Hepatocyte (in vitro differentiated cells): ENCODE measurements at regions not wholly inside any gene's neighbourhood (a gene's known extent, or its start where the extent isn't known, plus 50 kb on each side); places are given as distances from the start of the nearest gene placed in this dataset.

Experiments used
- DNase-seq: peaks from one replicate; pipeline ENCODE4 v3.0.0-alpha.2; 2016; ENCODE audit warnings: low spot score
- H2AFZ ChIP-seq: fragments of 200-600 bp; sonication (generic); 2 replicates; pipeline ENCODE4 v1.6.0; 2016; ENCODE audit warnings: antibody characterized with exemption, mild to moderate bottlenecking
- H3K27ac ChIP-seq: fragments of 200-600 bp; sonication (generic); 2 replicates; pipeline ENCODE4 v1.5.1; 2016; ENCODE audit warnings: mild to moderate bottlenecking
- H3K27me3 ChIP-seq: fragments of 200-600 bp; sonication (generic); 2 replicates; pipeline ENCODE4 v1.6.1; 2016
- H3K36me3 ChIP-seq: fragments of 200-600 bp; sonication (generic); replicated peaks from 2 replicates; pipeline ENCODE4 v1.5.1; 2016; ENCODE audit warnings: low read depth; ENCODE audit not compliant: insufficient read depth
- H3K4me1 ChIP-seq: fragments of 200-600 bp; sonication (generic); 2 replicates; pipeline ENCODE4 v1.5.1; 2016; ENCODE audit warnings: mild to moderate bottlenecking, moderate library complexity; ENCODE audit not compliant: insufficient read depth
- H3K4me2 ChIP-seq: fragments of 200-600 bp; sonication (generic); 2 replicates; pipeline ENCODE4 v1.6.0; 2016
- H3K4me3 ChIP-seq: fragments of 200-600 bp; sonication (generic); 2 replicates; pipeline ENCODE4 v1.5.1; 2016; ENCODE audit warnings: mild to moderate bottlenecking
- H3K79me2 ChIP-seq: fragments of 200-600 bp; sonication (generic); 2 replicates; pipeline ENCODE4 v1.6.0; 2017; ENCODE audit warnings: mild to moderate bottlenecking
- H3K9me2 ChIP-seq: fragments of 200-600 bp; sonication (generic); replicated peaks from 2 replicates; pipeline ENCODE4 v1.6.0; 2017; ENCODE audit warnings: mild to moderate bottlenecking; ENCODE audit not compliant: insufficient read depth
- H3K9me3 ChIP-seq: fragments of 200-600 bp; sonication (generic); 2 replicates; pipeline ENCODE4 v1.5.1; 2016; ENCODE audit warnings: low read depth, mild to moderate bottlenecking
- H4K20me1 ChIP-seq: fragments of 200-600 bp; sonication (generic); 2 replicates; pipeline ENCODE4 v1.6.0; 2016; ENCODE audit warnings: mild to moderate bottlenecking; ENCODE audit not compliant: insufficient read depth, poor library complexity, severe bottlenecking
- CTCF ChIP-seq: fragments of 200-600 bp; sonication (generic); IDR thresholded peaks from 2 replicates; pipeline ENCODE4 v1.5.1; 2016; ENCODE audit warnings: antibody characterized with exemption, mild to moderate bottlenecking; ENCODE audit not compliant: poor library complexity
- EZH2 ChIP-seq: fragments of 200-600 bp; sonication (generic); IDR thresholded peaks from 2 replicates; pipeline ENCODE4 v1.6.1; 2016; ENCODE audit warnings: antibody characterized with exemption, mild to moderate bottlenecking, borderline replicate concordance
- EZH2phosphoT487 ChIP-seq: fragments of 200-600 bp; sonication (generic); IDR thresholded peaks from one replicate; pipeline ENCODE4 v1.6.1; 2018; ENCODE audit warnings: antibody characterized with exemption, mild to moderate bottlenecking, low read depth, moderate library complexity; ENCODE audit not compliant: unreplicated experiment, severe bottlenecking
- WGBS: methylation state at CpG from one replicate; pipeline ENCODE4 v1.1.6; 2016; ENCODE audit warnings: low lambda C conversion rate; ENCODE audit errors: missing lambda C conversion rate; 5-methylcytosine and 5-hydroxymethylcytosine counted together

- WGBS, result 56% methylated on average over 4 of the region's 4 CpGs
- no peak for TF ChIP-seq CTCF
- TF ChIP-seq EZH2phosphoT487, result no peak
- TF ChIP-seq EZH2, result no peak
- Histone ChIP-seq H2AFZ (no peak overlapping the region), H3K27ac (no peak overlapping the region), H3K9me2 (no peaks in the 10 kb centered on the region), H3K4me1 (peaks cover 6% of the 10 kb centered on the region), H3K9me3 (no peaks in the 10 kb centered on the region), H3K4me2 (no peak overlapping the region), H3K4me3 (no peak overlapping the region), H3K36me3 (no peaks in the 10 kb centered on the region), H4K20me1 (no peaks in the 10 kb centered on the region), H3K27me3 (no peaks in the 10 kb centered on the region), H3K79me2 (no peaks in the 10 kb centered on the region)
- DNase-seq, result no peak
Observed at GRCh38 chr11:45024316-45024715, 73.6 kb upstream of the TP53I11 start.

GRCh38 chr11:45024846-45025588 lies 74.3 kb upstream of the TP53I11 start:
- Histone ChIP-seq H3K27me3 (no peaks in the 10 kb centered on the region), H3K4me1 (peaks cover 6% of the 10 kb centered on the region), H4K20me1 (no peaks in the 10 kb centered on the region), H3K9me3 (no peaks in the 10 kb centered on the region), H2AFZ (no peak overlapping the region), H3K4me2 (no peak overlapping the region), H3K79me2 (no peaks in the 10 kb centered on the region), H3K36me3 (no peaks in the 10 kb centered on the region), H3K27ac (no peak overlapping the region), H3K4me3 (no peak overlapping the region), H3K9me2 (no peaks in the 10 kb centered on the region)
- WGBS, result 96% methylated on average over 4 of the region's 4 CpGs
- DNase-seq, result no peak
- TF ChIP-seq CTCF (no peak), EZH2 (no peak), EZH2phosphoT487 (no peak)

- Histone ChIP-seq H3K4me3 (no peak overlapping the region), H3K4me1 (peaks cover 6% of the 10 kb centered on the region), H3K9me3 (no peaks in the 10 kb centered on the region), H3K4me2 (no peak overlapping the region), H3K27ac (no peak overlapping the region), H3K9me2 (no peaks in the 10 kb centered on the region), H4K20me1 (no peaks in the 10 kb centered on the region), H2AFZ (no peak overlapping the region), H3K36me3 (no peaks in the 10 kb centered on the region), H3K79me2 (no peaks in the 10 kb centered on the region), H3K27me3 (no peaks in the 10 kb centered on the region)
- WGBS, result 46% methylated on average over 11 of the region's 12 CpGs
- TF ChIP-seq CTCF (no peak), EZH2phosphoT487 (no peak), EZH2 (no peak)
- no peak for DNase-seq
Observed at GRCh38 chr11:45025716-45026492, 75.2 kb upstream of the TP53I11 start.
